ENCODE measurements at regions not wholly inside any gene's neighbourhood (a gene's known extent, or its start where the extent isn't known, plus 50 kb on each side); places are given as distances from the start of the nearest gene placed in this dataset.

DNA sequence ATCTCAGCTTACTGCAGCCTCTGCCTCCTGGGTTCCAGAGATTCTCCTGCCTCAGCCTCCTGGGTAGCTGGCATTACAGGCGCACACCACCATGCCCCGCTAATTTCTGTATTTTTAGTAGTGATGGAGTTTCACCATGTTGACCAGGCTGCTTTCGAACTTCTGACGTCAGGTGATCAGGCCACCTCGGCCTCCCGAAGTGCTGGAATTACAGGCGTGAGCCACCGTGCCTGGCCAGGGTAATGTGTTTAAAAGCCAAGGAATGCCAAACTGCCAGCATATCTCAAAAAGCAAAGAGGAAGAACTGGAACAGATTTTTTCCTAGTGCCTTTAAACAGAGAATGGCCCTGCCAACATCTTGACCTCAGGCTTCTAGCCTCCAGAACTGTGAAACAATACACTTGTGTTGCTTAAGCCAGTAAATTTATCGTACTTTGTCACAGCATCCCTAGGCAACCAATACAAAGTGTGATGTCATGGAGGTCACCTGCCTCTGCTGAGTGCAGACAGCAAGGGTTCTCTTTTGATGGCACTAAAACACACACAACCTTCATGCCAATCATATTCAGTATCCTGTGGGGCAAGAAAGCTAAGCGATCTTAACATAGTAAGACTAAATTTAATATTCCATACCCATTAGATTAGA, 858.3 kb upstream of the TMPRSS15 start:
- DNase-seq = no peak

DNA sequence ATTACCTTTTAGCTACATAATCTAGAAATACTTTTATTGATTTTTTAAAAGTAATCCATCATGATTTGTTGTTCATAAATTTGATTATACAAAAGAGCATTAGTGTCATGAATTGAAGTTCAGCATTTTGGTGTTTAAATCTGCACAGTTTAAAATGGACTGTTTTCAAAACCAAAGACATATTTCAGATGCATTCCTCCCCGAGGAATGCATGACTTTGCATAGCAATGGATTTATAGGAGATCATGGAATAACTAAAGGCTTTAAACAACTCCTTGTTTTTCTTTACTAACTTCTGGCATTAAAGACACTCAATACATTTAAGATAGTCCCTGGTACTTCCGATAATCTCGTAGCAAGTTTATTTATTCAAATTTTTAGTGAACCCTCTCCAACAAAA, 863.1 kb upstream of the TMPRSS15 start:
- DNase-seq = no peak

GRCh38 chr21:19268686-19269085, 865.1 kb upstream of the TMPRSS15 start:
- no peak for DNase-seq

- DNase-seq = no peak
These were observed 871.5 kb upstream of the TMPRSS15 start for GRCh38 chr21:19275065-19275464.

DNA sequence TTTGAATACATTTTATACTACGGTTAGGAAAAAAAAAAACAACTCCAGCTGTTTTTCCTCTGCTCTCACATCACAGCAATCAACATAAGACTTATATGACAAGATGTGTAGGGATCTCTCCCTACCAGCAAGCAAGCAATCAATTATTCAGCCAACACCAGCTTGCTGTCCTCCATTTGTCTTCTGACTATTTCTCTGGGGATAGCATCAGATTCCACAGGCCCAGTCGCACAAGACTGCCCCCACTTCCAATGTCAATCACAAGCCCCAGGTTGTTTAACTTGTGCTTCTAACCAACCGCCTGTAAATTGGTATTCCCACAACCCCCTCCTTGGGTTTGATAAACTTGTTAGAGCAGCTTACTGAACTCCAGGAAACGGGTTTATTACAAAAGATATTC, 873.1 kb upstream of the TMPRSS15 start:
- no peak for DNase-seq

- DNase-seq = no peak
These were observed 883.3 kb upstream of the TMPRSS15 start for GRCh38 chr21:19286876-19287275.

GRCh38 chr21:19290328-19290727, 886.7 kb upstream of the TMPRSS15 start:
- DNase-seq = no peak

GRCh38 chr21:19320291-19320690, 916.7 kb upstream of the TMPRSS15 start:
- no peak for DNase-seq

DNA sequence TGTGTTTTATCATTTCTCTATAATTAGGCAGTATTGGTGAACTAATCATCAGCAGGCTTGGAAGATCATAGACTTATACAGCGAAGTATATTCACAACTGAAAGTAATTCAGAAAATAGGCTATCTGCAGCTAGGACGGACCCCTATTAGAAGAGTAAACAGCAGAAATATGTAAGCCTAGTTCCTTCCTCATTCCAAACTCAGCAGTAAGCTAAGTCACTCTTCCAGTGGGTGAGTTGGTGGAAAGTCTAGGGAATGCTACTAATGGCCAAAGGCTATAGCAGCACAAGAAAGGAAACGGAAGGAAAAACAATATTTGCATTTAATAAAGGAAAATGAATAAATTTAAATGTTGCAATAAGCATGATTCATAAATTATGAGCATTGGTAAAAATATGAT, 918.1 kb upstream of the TMPRSS15 start:
- no peak for DNase-seq

GRCh38 chr21:19322360-19322759, 918.8 kb upstream of the TMPRSS15 start:
- DNase-seq = no peak

- no peak for DNase-seq
These were observed 923.1 kb upstream of the TMPRSS15 start for GRCh38 chr21:19326531-19327319.

GRCh38 chr21:19328954-19329353, 925.4 kb upstream of the TMPRSS15 start:
- DNase-seq = no peak

DNA sequence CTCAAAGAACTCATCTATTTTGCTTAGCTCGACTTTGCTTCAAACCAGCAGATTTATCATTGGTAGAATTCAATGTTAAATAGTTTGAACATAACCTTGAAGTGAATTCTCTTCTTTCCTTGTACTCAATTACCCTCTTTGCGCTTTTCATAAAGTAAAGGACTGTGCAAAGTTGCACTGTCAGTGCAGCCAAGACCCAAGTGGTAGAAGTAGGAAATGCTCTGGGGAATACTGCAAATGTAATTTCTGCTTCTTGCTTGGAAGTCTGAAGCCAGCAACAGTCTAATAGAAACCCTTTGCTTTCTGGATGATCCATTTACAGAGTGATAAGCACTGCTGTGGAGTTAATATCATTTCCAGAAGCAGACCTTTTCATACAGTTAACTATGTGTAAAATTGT, 936.7 kb upstream of the TMPRSS15 start:
- DNase-seq = no peak

GRCh38 chr21:19340954-19341353, 937.4 kb upstream of the TMPRSS15 start:
- no peak for DNase-seq

GRCh38 chr21:19343711-19344110, 940.1 kb upstream of the TMPRSS15 start:
- no peak for DNase-seq

- DNase-seq = no peak
These were observed 946.7 kb upstream of the TMPRSS15 start for GRCh38 chr21:19350286-19350685.

DNA sequence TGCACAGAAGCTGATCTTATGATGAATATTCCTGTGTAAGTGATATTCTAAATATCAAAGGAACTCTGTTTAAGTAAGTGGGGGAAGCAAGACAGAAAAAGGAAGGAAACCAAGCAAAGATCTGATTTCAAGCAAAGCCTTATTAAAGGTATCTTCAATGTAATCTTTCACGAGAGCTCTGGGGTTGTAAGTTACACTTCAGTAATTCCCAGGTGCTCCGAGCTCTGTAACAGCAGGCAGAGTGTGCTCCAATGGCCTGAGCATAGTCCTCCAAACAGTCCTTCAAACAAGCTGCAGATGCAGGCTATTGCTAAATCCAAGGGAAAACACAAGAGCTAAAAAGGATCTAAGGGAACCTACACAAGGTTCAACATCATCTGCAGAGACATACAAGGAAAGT, 949.7 kb upstream of the TMPRSS15 start:
- no peak for DNase-seq

DNA sequence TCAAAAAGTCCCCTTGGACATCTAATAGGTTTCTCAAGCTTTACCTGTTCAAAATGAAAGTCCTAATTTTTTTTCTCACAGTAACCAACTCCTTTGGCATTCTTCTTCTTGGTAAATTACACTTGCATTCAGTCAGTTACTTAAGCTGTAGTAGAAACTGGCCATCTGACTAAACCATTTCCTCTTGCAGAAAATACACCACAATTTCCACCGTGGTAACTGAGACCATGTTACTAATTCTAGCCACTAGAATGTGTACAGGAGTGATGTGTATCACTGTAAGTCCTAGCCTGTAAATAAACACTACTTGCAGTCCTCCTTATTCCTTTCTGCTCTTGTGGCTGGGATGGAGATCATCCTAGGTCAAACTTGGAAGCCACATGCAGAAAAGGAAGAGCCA, 965.4 kb upstream of the TMPRSS15 start:
- no peak for DNase-seq

GRCh38 chr21:19392390-19392789, 988.8 kb upstream of the TMPRSS15 start:
- DNase-seq = no peak

- no peak for DNase-seq
These were observed 996.7 kb upstream of the TMPRSS15 start for GRCh38 chr21:19400223-19400770.

GRCh38 chr21:19402870-19403269, 999.3 kb upstream of the TMPRSS15 start:
- no peak for DNase-seq

GRCh38 chr21:19405326-19405725, 1001.7 kb upstream of the TMPRSS15 start:
- no peak for DNase-seq

- DNase-seq = no peak
These were observed 1017.0 kb upstream of the TMPRSS15 start for GRCh38 chr21:19420565-19420964.

- no peak for DNase-seq
These were observed 1030.0 kb upstream of the TMPRSS15 start for GRCh38 chr21:19433623-19434022.

All from GOT3 (cell line).